DND-41 (cell line): ENCODE measurements at regions not wholly inside any gene's neighbourhood (a gene's known extent, or its start where the extent isn't known, plus 50 kb on each side); places are given as distances from the start of the nearest gene placed in this dataset.

Source experiments
- EZH2 ChIP-seq: IDR thresholded peaks from 3 replicates; pipeline ENCODE4 v1.6.1; 2012; ENCODE audit warnings: borderline replicate concordance, low read depth, mild to moderate bottlenecking, moderate library complexity, low read length, inconsistent platforms; ENCODE audit not compliant: severe bottlenecking
- TF ChIP-seq, protein P1 (sequence below): IDR thresholded peaks from 2 replicates; pipeline ENCODE4 v1.5.1; 2012; ENCODE audit warnings: borderline replicate concordance, low read length, moderate library complexity, mild to moderate bottlenecking; ENCODE audit not compliant: poor library complexity, severe bottlenecking; ENCODE audit errors: extremely low read depth

DNA sequence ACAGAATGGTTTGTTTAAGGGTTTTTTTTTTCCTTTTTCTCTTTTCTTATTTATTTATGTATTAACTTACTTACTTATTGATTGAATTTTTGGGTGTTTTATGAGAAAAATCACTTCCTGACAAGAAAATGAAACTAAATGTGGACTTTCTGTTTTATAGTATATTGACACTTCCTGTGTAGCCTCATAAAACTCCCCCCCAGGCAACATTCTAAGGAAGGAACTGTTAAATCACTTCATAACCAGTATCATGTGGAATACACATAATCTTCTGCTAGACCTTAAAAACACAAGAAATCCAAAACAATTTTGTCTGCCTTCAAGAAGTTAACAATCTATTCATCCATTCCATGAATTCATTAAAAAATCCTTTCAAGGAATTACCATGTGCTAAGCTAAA, 164.1 kb upstream of the TOM1L1 start:
- TF ChIP-seq, protein P1, sequence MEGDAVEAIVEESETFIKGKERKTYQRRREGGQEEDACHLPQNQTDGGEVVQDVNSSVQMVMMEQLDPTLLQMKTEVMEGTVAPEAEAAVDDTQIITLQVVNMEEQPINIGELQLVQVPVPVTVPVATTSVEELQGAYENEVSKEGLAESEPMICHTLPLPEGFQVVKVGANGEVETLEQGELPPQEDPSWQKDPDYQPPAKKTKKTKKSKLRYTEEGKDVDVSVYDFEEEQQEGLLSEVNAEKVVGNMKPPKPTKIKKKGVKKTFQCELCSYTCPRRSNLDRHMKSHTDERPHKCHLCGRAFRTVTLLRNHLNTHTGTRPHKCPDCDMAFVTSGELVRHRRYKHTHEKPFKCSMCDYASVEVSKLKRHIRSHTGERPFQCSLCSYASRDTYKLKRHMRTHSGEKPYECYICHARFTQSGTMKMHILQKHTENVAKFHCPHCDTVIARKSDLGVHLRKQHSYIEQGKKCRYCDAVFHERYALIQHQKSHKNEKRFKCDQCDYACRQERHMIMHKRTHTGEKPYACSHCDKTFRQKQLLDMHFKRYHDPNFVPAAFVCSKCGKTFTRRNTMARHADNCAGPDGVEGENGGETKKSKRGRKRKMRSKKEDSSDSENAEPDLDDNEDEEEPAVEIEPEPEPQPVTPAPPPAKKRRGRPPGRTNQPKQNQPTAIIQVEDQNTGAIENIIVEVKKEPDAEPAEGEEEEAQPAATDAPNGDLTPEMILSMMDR = no peak
- TF ChIP-seq EZH2 = no peak
